Myocyte (in vitro differentiated cells): ENCODE measurements at regions not wholly inside any gene's neighbourhood (a gene's known extent, or its start where the extent isn't known, plus 50 kb on each side); places are given as distances from the start of the nearest gene placed in this dataset.
A peak's percentile ranks its signal among the peaks of the same experiment; 100 is the strongest.

Experiments used
- DNase-seq: peaks from one replicate; pipeline ENCODE4 v3.0.0-alpha.2; 2012; ENCODE audit warnings: low read depth

DNA sequence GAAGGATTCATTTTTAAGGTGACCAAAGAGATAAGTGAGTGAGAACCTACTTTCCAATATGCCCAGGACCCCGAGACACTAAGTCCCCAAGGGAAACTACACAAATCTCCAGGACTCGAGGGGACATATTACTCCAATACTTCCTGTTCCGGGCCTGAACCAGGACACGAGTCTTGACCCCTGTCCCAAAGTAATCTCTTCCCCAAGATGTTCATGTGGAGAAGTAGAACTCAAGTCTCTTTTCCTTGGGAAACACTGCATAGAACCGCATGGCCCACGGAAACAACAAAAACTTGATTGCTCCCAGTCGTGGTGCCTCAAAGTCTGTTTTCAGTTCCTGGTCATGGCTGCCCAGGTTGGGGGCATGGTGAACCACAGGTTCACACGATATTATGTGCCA is 87.2 kb upstream of the ZEB2 start:
- no peak for DNase-seq

GRCh38 chr2:144606466-144607095 is 86.7 kb upstream of the ZEB2 start:
- no peak for DNase-seq

DNA sequence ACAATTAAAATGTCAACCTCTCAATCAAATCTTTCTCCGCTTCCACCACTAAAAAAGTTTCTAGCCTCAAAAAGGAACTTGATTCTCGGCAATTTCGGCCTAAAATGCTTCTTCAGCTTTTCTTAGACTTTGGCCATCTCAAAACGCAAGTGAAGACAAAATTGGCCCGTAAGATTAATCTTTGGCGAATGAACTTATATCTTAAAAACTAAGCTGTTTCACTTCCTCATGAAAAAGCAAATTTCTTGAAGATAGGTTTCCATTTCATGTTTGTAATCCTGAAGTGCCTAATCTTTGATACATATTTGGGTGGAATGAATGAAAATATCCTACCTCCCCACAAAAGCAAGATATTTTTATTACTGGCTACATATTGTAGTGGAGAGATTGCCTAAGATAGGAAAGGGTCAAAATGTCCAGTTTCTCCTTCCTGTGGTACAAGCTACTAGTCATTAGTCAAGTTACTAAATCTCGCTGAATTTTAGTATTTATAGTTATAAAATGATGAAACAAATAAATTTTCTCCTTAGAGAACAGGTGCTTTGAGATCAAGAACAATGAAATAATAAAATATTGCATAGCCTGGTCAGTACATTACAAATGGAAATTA is 85.4 kb upstream of the ZEB2 start:
- DNase-seq, result no peak

- no peak for DNase-seq
Observed at GRCh38 chr2:144603334-144603733, 83.4 kb upstream of the ZEB2 start.

DNA sequence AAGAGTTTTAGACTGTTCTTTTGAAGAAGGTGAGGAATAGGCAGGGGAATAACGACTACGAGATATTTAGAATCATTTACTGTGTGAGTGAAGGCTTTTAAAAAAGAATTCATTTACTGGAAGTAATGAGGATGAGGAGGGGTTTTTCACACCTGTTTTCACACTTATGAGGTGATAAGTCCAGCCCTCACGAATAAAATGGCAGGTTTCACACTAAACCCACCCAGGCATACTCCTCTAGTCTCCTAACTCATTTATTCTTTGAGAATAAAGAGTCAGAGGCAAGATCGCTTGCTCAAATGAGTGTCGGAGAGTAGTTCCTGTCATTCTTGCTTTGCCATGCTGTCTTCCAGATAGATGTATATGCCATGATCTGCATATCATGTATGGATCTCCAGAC is 79.0 kb upstream of the ZEB2 start:
- no peak for DNase-seq

GRCh38 chr2:144597894-144598593 is 78.1 kb upstream of the ZEB2 start:
- DNase-seq, result no peak

- DNase-seq, result no peak
Observed at GRCh38 chr2:144597388-144597787, 77.5 kb upstream of the ZEB2 start.

DNA sequence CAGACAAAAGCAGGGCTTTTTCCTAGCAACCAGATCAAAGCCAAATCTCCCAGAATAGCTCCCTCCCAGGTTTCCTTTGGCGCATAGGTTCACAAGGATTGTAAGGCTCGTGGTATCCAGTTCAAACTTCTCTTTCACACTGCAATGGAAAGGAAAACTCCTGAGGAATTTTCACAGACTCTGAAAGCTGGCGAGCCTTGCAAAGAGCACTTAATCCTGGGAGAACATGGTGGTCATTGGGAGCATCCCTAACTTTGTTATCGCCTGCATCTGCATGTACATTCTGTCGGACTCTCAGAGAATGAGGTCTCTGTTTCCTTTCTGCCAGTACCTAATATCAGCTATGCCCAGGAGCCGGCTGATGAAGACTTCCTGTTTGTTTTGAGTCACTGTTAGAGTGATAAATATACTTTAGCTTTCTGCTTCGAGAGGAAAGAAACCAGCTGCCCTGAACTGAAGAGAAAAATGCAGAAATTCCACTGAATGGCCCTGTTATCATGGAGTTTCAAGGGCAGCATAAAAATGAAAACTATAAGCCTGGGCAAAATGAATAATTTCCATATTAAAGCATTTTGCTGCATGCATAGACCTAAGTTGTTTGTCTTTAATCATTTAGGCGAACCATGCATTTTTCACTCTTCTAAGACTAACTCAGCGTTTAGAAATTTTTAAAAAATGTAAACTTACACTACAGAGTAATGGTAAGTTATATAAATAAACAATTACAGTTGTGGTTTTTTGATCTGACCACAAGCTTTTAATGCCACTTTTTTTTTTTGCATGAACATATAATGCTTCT is 76.4 kb upstream of the ZEB2 start:
- peak; percentile 28 for DNase-seq

DNA sequence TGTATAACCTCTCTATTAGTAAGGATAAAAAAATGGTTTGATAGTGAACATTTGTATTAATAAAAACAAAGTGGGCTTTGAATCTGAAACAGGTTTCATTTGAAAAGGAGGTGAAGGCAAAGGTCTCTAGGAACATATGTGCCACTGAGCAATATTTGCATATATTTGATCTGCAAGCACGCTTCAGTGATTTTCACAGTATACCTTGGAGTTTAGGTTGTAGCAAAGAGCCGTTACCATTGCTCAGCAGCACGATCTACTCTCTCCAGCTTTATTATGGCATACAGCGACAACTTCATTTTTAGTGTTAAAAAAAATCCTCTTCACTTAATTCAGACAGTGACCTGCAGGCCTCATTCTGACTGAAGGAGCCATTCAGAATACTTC is 75.8 kb upstream of the ZEB2 start:
- DNase-seq, result no peak

- DNase-seq, result no peak
Observed at GRCh38 chr2:144595279-144595678, 75.4 kb upstream of the ZEB2 start.

DNA sequence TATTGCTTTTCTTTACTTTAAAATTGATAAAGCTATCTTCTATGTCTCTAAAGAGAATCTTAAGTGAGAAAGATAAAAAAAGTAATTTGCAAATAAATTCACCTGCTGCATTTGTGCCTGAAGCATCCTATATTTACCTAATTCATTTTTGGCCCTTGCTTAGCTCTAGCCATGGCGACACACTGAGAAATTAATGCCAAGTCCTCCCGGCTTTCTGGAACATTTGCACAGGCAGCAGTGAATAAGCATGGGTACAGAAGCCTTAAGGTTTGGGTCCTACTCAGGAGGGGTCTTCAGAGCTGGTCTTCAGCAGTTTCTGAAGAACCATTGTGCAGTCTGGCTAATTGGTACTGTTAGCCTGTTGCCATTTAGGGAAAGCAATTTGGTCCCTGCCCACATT is 73.9 kb upstream of the ZEB2 start:
- no peak for DNase-seq

- DNase-seq, result no peak
Observed at GRCh38 chr2:144592500-144593256, 72.8 kb upstream of the ZEB2 start.

GRCh38 chr2:144587306-144587705 is 67.4 kb upstream of the ZEB2 start:
- DNase-seq, result no peak

GRCh38 chr2:144586476-144586875 is 66.6 kb upstream of the ZEB2 start:
- no peak for DNase-seq

DNA sequence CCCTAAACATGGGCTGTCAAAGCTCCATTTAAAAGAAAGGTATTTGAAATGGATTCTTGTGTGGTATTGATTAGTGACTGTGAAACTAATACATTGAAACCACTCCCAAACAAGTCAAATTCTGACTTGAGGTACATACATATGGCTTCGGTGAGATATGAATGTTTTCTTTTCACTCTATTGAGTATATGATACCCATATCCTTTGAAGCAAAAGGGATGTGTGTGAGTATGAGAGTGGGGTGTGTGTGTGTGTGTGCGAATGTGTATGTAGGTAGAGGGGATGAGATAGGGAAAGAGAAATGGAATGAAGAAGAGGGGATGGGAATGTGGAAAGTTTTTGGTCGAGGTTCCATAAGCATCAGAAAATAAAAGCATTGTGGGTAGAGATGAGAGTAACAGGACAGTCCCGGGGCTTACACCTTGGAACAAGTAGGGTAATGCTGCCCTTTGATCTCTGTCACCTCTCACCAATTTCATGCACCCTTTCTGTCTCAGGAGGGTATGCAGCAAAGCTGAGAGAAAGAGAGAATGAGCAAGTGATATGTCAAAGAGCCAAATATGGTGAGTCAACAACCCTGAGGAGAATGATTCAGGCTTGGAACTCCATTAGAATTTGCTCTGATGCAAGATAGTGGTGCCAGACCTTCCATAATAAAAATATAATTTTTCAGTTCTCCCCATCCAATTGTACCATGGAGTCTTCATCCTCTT is 64.0 kb upstream of the ZEB2 start:
- peak; percentile 44 for DNase-seq

DNA sequence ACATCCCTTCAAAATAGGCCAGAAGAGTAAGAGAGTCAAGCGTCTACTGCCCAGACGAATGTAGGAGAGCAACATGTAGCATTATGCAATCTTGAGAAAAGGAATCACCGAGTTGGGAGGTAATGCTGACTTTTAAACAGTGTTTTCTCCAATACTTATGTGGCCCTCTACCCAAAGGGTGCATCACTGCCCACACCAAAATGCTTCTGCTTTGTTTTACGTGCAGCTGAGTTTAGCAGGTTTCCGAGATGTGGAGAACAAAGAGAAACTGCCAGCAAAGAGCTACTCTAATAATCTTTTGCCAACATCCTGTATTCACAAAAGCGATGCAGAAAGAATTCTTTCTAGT is 63.4 kb upstream of the ZEB2 start:
- no peak for DNase-seq

GRCh38 chr2:144582651-144583380 is 62.9 kb upstream of the ZEB2 start:
- DNase-seq, result no peak

DNA sequence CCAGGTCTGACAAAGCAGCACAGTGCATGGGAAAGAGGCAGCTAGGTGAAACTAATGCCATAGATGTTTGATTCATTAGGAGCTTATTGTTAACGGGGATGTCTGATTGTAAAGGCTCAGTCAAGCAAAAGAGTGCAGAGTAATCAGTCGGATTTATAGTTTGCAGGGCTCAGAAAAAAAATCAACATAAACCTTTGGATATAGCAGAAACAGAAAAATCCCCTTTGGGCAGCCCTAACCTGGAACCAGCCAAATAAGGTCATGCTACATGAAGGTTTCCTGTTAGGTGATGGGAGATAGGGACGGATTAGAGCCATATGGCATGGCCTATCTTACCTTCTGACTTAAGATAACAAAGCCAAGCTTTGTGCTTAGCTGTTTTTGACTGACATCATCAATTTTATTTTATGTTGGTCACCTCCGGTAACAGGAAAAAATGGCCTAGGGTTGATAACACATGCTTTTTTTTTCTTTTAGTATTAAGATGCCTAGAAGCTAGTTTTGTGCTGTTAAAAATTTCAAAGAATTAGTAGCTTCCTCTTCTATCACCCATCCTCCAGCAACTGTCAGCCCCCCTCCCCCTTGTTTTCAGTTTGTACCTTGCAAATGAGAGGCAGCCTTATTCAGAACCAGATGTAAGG is 60.7 kb upstream of the ZEB2 start:
- no peak for DNase-seq

DNA sequence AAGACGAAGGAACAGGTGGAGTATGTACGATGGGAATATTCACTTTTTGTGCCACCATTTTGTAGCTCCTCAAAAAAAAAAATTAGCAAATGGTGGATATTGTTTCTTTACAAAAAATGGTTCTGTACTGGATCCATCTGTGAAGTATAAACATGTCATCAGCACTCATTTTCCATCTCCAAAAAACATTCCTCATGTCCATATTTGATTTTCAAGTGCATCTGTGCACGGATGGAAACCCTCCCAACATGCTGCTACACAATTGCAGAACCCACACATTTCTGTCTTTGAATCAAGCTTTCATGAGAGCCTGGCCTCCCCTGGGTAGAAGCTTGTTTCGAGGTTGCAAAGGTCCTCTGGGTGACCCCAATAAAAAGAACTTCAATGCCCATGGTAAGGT is 59.6 kb upstream of the ZEB2 start:
- DNase-seq, result no peak

DNA sequence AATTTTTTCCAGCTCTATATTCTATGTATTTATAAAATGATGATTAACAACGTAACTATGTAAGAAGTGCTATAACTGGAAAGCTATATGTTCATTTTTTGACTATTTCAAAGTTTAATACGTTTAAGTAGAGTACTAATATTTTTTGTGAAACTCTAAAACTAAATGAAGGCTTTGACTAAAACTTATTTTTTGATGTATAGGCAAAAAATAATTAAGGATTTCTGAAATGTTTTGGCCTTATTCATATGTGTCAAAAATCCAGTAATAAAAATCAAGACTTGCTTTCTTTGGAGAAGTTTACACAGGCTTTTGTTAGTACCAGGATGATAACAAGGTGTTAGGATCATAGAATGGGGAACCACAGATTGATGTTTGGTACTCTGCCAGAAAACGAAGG is 58.2 kb upstream of the ZEB2 start:
- no peak for DNase-seq
